Fibroblast of mammary gland (primary cell): ENCODE measurements at regions not wholly inside any gene's neighbourhood (a gene's known extent, or its start where the extent isn't known, plus 50 kb on each side); places are given as distances from the start of the nearest gene placed in this dataset.

ENCODE experiments used
- DNase-seq: peaks from one replicate; pipeline ENCODE4 v3.0.0-alpha.2; 2010; ENCODE audit warnings: low read depth
- H3K4me3 ChIP-seq: 2 replicates; pipeline ENCODE4 v1.5.1; 2011; ENCODE audit warnings: low read depth, mild to moderate bottlenecking, low read length, moderate library complexity; ENCODE audit not compliant: control insufficient read depth
- TF ChIP-seq, protein P1 (sequence below): conservative IDR thresholded peaks from 2 replicates; pipeline ENCODE4 v1.5.1; 2011; ENCODE audit warnings: low read depth, low read length, inconsistent platforms; ENCODE audit not compliant: control insufficient read depth, insufficient read depth

DNA sequence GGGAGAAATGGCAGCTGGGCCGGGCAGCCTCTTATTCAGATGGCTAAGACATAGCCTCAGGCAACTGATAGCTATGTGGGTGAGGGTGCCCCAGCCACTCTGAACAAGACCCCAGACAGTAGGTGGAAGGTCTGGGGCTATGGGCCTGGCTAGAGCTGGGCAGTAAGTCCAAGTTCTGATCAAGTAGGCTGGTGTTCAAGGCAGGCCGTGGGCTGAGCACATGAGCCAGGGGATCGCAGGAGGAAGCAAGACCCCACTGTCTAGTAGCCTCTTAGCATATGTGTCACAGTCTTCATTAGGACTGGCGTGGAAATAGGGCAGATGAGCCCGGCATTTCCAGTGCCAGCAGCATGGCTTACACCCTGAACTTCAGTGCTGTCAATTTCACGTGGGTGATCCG lies 192.1 kb downstream of the ADAMTS15 start:
- no peak for DNase-seq
- TF ChIP-seq, protein P1, sequence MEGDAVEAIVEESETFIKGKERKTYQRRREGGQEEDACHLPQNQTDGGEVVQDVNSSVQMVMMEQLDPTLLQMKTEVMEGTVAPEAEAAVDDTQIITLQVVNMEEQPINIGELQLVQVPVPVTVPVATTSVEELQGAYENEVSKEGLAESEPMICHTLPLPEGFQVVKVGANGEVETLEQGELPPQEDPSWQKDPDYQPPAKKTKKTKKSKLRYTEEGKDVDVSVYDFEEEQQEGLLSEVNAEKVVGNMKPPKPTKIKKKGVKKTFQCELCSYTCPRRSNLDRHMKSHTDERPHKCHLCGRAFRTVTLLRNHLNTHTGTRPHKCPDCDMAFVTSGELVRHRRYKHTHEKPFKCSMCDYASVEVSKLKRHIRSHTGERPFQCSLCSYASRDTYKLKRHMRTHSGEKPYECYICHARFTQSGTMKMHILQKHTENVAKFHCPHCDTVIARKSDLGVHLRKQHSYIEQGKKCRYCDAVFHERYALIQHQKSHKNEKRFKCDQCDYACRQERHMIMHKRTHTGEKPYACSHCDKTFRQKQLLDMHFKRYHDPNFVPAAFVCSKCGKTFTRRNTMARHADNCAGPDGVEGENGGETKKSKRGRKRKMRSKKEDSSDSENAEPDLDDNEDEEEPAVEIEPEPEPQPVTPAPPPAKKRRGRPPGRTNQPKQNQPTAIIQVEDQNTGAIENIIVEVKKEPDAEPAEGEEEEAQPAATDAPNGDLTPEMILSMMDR: no peak
- no peak overlapping the region for H3K4me3 ChIP-seq

DNA sequence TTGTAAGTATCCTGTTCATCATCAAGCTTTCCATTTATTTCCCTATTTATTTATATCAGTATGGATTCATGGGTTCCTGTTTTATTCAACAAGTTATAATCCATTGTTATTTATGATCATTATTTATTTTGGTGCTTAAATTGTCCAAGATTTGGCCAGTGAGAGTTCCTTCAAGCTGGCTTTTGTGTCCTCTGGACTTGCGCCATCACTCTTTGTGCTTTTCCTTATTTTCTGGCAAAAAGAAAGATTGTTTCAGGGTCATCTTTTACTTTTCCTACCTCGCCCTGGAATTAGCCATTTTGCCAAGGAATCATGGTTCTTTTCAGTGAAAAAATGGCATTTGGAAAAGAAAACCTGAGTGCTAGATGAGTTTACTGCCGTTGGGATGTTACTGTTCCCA lies 193.4 kb downstream of the ADAMTS15 start:
- DNase-seq: no peak
- H3K4me3 ChIP-seq: no peak overlapping the region
- TF ChIP-seq, protein P1: no peak

DNA sequence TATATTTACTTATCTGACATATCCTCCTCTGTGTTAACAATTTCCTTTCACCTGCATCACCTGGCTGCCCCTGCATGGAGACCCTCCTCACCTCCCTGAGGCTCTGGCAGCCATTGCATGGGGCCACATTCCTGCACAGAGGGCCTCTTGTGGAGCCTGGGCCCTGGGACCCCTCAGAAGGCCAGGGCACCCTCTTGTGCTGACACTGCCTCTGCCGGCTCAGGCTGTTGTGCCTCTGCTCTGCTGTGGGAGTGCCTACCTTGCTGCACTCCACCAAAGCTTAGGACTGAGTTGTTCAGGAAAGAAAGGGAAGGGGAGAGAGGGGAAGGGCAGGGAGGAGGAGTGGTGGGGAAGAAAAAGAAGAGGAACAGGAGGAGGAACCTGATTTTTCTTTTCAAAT lies 194.5 kb downstream of the ADAMTS15 start:
- DNase-seq: no peak
- TF ChIP-seq, protein P1: no peak

DNA sequence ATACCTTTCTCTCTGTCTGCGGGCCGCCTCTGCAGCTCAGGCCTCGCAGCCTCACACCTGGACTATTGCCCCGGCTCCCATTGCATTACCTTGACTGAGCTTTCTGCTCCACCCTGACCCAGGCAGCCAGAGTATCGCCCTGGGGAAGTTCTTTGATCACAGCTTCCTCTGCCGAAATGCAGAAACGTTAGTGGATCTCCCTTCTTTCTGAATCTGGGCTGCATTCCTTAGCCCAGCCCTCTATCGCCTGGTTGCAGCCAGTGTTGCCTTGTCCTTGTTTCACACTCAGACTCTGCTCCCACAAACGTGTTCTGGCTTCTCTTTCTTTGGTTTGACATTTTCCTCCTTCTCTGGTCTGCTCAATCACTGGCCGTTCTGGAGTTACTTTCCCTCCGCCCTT lies 195.7 kb downstream of the ADAMTS15 start:
- DNase-seq: no peak
- H3K4me3 ChIP-seq: no peak overlapping the region
- TF ChIP-seq, protein P1: no peak

More for the DNA sequence above, 194.5 kb downstream of the ADAMTS15 start:
- no peak overlapping the region for H3K4me3 ChIP-seq

GRCh38 chr11:130645164-130645842 lies 196.9 kb downstream of the ADAMTS15 start:
- DNase-seq: no peak
- H3K4me3 ChIP-seq: no peak overlapping the region
- TF ChIP-seq, protein P1: no peak

GRCh38 chr11:130645843-130646197 lies 197.4 kb downstream of the ADAMTS15 start:
- TF ChIP-seq, protein P1: no peak
- no peak overlapping the region for H3K4me3 ChIP-seq
- DNase-seq: no peak

DNA sequence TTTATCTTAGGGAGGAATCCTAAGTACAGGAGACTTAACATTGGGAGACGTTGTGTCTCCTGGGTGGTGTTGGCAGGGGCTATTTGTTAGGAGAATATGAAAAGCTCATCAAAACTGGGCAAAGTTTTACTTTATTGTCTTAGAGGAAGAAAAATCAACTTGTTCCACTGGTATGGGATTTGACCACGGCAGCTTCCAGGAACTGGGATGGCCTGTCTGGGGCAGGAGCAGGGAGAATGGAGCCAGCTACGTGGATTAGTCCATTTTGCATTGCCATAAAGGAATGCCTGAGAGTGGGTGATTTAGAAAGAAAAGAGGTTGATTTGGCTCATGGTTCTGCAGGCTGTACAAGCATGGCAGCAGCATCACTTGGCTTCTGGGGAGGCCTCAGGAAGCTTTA lies 198.4 kb downstream of the ADAMTS15 start:
- H3K4me3 ChIP-seq: no peak overlapping the region

More for the DNA sequence above, 198.4 kb downstream of the ADAMTS15 start:
- TF ChIP-seq, protein P1: no peak
- DNase-seq: no peak
